DND-41 (cell line): ENCODE measurements at regions not wholly inside any gene's neighbourhood (a gene's known extent, or its start where the extent isn't known, plus 50 kb on each side); places are given as distances from the start of the nearest gene placed in this dataset.

Experiments
- ATAC-seq: fragments of 200-7000 bp; cut with Tn5 transposase; 3 replicates; pipeline ENCODE4 v1.9.1; 2021; ENCODE audit warnings: low read depth; ENCODE audit not compliant: insufficient read depth
- DNase-seq: peaks from one replicate; pipeline ENCODE4 v3.0.0-alpha.2; 2020
- H2AFZ ChIP-seq: 2 replicates; pipeline ENCODE4 v1.6.0; 2012; ENCODE audit warnings: low read depth, low read length
- H3K27ac ChIP-seq: 2 replicates; pipeline ENCODE4 v1.5.1; 2012; ENCODE audit warnings: low read length, inconsistent platforms
- H3K27me3 ChIP-seq: fragments of 200-600 bp; sonication (generic); 2 replicates; pipeline ENCODE4 v1.6.0; 2012; ENCODE audit warnings: low read length, mild to moderate bottlenecking, inconsistent platforms; ENCODE audit not compliant: insufficient read depth, poor library complexity
- H3K36me3 ChIP-seq: 2 replicates; pipeline ENCODE4 v1.5.1; 2012; ENCODE audit warnings: low read length, inconsistent platforms; ENCODE audit not compliant: insufficient read depth
- H3K4me1 ChIP-seq: 2 replicates; pipeline ENCODE4 v1.5.1; 2012; ENCODE audit warnings: mild to moderate bottlenecking, low read length; ENCODE audit not compliant: insufficient read depth
- H3K4me2 ChIP-seq: 2 replicates; pipeline ENCODE4 v1.6.0; 2012; ENCODE audit warnings: mild to moderate bottlenecking, moderate library complexity, low read length, inconsistent platforms; ENCODE audit not compliant: insufficient read depth
- H3K4me3 ChIP-seq, 2 experiments: fragments of 200-600 bp in 1 of 2; shearing (Covaris generic) in 1 of 2; 2 replicates each; pipeline ENCODE4 v1.5.1; 2012 to 2016; ENCODE audit warnings: inconsistent platforms in 2 of 2, low read length in 2 of 2, mild to moderate bottlenecking in 2 of 2, low read depth in 1 of 2, moderate library complexity in 1 of 2
- H3K79me2 ChIP-seq: 2 replicates; pipeline ENCODE4 v1.6.0; 2012; ENCODE audit warnings: low read length, inconsistent platforms; ENCODE audit not compliant: insufficient read depth
- H3K9ac ChIP-seq: 2 replicates; pipeline ENCODE4 v1.6.0; 2012; ENCODE audit warnings: low read depth, mild to moderate bottlenecking, inconsistent platforms, low read length, moderate library complexity
- H3K9me3 ChIP-seq: 2 replicates; pipeline ENCODE4 v1.5.1; 2012; ENCODE audit warnings: low read length, moderate library complexity, mild to moderate bottlenecking, inconsistent platforms; ENCODE audit not compliant: insufficient read depth, severe bottlenecking
- H4K20me1 ChIP-seq: 2 replicates; pipeline ENCODE4 v1.6.0; 2012; ENCODE audit warnings: low read length; ENCODE audit not compliant: insufficient read depth
- EZH2 ChIP-seq: IDR thresholded peaks from 3 replicates; pipeline ENCODE4 v1.6.1; 2012; ENCODE audit warnings: borderline replicate concordance, low read depth, mild to moderate bottlenecking, moderate library complexity, low read length, inconsistent platforms; ENCODE audit not compliant: severe bottlenecking
- TF ChIP-seq, protein P1 (sequence below): IDR thresholded peaks from 2 replicates; pipeline ENCODE4 v1.5.1; 2012; ENCODE audit warnings: borderline replicate concordance, low read length, moderate library complexity, mild to moderate bottlenecking; ENCODE audit not compliant: poor library complexity, severe bottlenecking; ENCODE audit errors: extremely low read depth

DNA sequence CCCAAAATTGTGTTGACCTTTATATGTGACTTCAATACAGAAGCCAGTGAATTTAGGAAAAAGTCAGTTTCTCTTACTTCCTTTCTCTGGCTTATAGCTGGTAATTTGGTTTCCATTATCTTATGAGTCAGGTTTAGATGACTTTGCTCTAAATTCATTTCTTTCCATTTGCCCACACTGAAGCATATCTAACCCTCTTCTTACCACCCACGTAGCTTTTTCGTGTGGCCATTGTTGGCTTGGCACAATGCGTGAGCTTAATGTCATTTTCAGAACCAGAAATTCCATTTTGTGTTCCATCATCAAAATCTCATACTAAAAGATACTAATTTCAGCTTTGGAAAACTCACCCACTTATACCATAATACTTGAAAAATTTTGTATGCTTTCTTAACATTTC, 271.2 kb downstream of the INHBA start:
- H3K4me3 ChIP-seq: no peak overlapping the region
- H4K20me1 ChIP-seq: no peaks in the 10 kb centered on the region
- TF ChIP-seq EZH2: no peak
- TF ChIP-seq, protein P1, sequence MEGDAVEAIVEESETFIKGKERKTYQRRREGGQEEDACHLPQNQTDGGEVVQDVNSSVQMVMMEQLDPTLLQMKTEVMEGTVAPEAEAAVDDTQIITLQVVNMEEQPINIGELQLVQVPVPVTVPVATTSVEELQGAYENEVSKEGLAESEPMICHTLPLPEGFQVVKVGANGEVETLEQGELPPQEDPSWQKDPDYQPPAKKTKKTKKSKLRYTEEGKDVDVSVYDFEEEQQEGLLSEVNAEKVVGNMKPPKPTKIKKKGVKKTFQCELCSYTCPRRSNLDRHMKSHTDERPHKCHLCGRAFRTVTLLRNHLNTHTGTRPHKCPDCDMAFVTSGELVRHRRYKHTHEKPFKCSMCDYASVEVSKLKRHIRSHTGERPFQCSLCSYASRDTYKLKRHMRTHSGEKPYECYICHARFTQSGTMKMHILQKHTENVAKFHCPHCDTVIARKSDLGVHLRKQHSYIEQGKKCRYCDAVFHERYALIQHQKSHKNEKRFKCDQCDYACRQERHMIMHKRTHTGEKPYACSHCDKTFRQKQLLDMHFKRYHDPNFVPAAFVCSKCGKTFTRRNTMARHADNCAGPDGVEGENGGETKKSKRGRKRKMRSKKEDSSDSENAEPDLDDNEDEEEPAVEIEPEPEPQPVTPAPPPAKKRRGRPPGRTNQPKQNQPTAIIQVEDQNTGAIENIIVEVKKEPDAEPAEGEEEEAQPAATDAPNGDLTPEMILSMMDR: no peak
- no peaks in the 10 kb centered on the region for H3K27me3 ChIP-seq
- H3K79me2 ChIP-seq: no peaks in the 10 kb centered on the region
- no peak overlapping the region for H3K4me2 ChIP-seq
- H3K27ac ChIP-seq: no peak overlapping the region
- H3K4me1 ChIP-seq: no peaks in the 10 kb centered on the region
- H3K36me3 ChIP-seq: no peaks in the 10 kb centered on the region
- no peak for DNase-seq
- H3K9ac ChIP-seq: no peak overlapping the region
- no peak overlapping the region for H2AFZ ChIP-seq
- no peak for ATAC-seq
- H3K9me3 ChIP-seq: no peaks in the 10 kb centered on the region

DNA sequence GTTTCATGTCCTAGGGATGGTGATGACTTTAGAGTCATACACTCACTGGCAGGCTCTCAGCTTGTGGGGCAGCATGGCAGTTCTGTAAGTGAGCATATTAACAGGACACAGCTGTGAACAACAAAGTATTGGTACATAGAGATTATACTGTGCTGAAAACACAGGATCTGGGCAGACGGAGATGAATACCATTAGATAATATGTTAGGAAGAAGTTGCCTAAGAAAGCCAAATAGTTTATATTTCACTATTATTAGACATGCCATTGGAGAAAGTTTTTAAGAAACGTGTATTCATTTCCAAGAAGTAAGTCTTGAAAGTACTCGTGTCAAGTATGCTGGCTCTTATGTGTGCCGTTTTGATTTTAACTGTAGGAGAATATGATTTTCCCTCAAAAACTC, 274.5 kb downstream of the INHBA start:
- Histone ChIP-seq H3K4me2 (no peak overlapping the region), H4K20me1 (no peaks in the 10 kb centered on the region), H3K79me2 (no peaks in the 10 kb centered on the region), H3K27ac (no peak overlapping the region), H3K4me1 (no peaks in the 10 kb centered on the region), H3K9ac (no peak overlapping the region), H3K4me3 (no peak overlapping the region), H3K27me3 (no peaks in the 10 kb centered on the region), H3K36me3 (no peaks in the 10 kb centered on the region), H2AFZ (no peak overlapping the region), H3K9me3 (no peaks in the 10 kb centered on the region)
- TF ChIP-seq, protein P1: no peak
- TF ChIP-seq EZH2: no peak
- DNase-seq: no peak
- ATAC-seq: no peak

DNA sequence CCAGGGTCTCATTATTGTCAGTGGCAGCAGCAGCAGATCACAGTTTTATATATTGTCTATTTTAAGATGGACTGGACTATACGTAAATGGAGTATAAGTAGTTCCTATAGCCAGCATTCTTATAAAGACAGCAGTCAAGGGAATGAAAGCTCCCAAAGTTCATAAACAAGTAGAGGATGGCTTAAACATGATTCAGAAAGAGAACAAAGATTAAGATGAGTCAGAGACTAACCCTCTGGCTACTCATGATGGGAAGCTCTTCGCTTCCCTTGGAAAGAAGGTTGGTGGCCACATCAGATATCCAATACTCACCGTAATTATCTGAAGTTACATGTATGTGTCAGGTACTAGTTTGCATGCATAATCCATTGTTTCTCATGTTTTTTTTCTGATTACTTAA, 277.0 kb downstream of the INHBA start:
- TF ChIP-seq, protein P1: no peak
- no peak for TF ChIP-seq EZH2
- no peaks in the 10 kb centered on the region for H3K27me3 ChIP-seq
- H3K79me2 ChIP-seq: no peaks in the 10 kb centered on the region
- H2AFZ ChIP-seq: no peak overlapping the region
- H3K36me3 ChIP-seq: no peaks in the 10 kb centered on the region
- ATAC-seq (no peak), DNase-seq (no peak)
- H3K4me2 ChIP-seq: no peak overlapping the region
- no peaks in the 10 kb centered on the region for H3K4me1 ChIP-seq
- no peak overlapping the region for H3K9ac ChIP-seq
- H4K20me1 ChIP-seq: no peaks in the 10 kb centered on the region
- H3K27ac ChIP-seq: no peak overlapping the region
- H3K9me3 ChIP-seq: no peaks in the 10 kb centered on the region
- H3K4me3 ChIP-seq: no peak overlapping the region

GRCh38 chr7:41421056-41421455, 281.8 kb downstream of the INHBA start:
- H3K27ac ChIP-seq: no peak overlapping the region
- H3K36me3 ChIP-seq: no peaks in the 10 kb centered on the region
- no peak for TF ChIP-seq EZH2
- TF ChIP-seq, protein P1: no peak
- no peaks in the 10 kb centered on the region for H3K4me1 ChIP-seq
- no peak for DNase-seq
- H3K4me3 ChIP-seq: no peak overlapping the region
- no peaks in the 10 kb centered on the region for H4K20me1 ChIP-seq
- no peak overlapping the region for H2AFZ ChIP-seq
- no peak overlapping the region for H3K4me2 ChIP-seq
- H3K9ac ChIP-seq: no peak overlapping the region
- no peaks in the 10 kb centered on the region for H3K9me3 ChIP-seq
- H3K79me2 ChIP-seq: no peaks in the 10 kb centered on the region
- H3K27me3 ChIP-seq: no peaks in the 10 kb centered on the region
- no peak for ATAC-seq
